Small intestine (tissue), 7 donors: ENCODE measurements at regions not wholly inside any gene's neighbourhood (a gene's known extent, or its start where the extent isn't known, plus 50 kb on each side); places are given as distances from the start of the nearest gene placed in this dataset.
A peak's percentile ranks its signal among the peaks of the same experiment; 100 is the strongest.
"Not testable (repeated sequence)": the region's sequence is repeated elsewhere in the genome, so short reads cannot be mapped to it uniquely, and the experiment has no call there.

Experiments
- DNase-seq, 2 donors: peaks; one replicate each; pipeline versions ENCODE4 v3.0.0 to v3.0.0-alpha.2; 2013
- FAIRE-seq: peaks from 2 replicates; lab custom pipeline; 2012; peaks lifted over from hg19 to GRCh38; lab: Jason Lieb, UNC
- H3K27ac ChIP-seq, 3 donors: one replicate each; pipeline ENCODE4 v1.5.1; 2013; ENCODE audit warnings: low read length in 2 of 3, mild to moderate bottlenecking in 2 of 3, control low read depth in 1 of 3, inconsistent platforms in 1 of 3, low read depth in 1 of 3, moderate library complexity in 1 of 3
- H3K27me3 ChIP-seq, 3 donors: one replicate each; pipeline ENCODE4 v1.6.1; 2013; ENCODE audit warnings: low read length in 3 of 3, inconsistent platforms in 1 of 3; ENCODE audit not compliant: control insufficient read depth in 3 of 3, insufficient read depth in 3 of 3
- H3K36me3 ChIP-seq, 3 donors: one replicate each; pipeline ENCODE4 v1.6.1; 2013; ENCODE audit warnings: low read length in 3 of 3, inconsistent platforms in 1 of 3, low read depth in 1 of 3, mild to moderate bottlenecking in 1 of 3, moderate library complexity in 1 of 3; ENCODE audit not compliant: control insufficient read depth in 3 of 3, insufficient read depth in 2 of 3
- H3K4me1 ChIP-seq, 3 donors: one replicate each; pipeline ENCODE4 v1.6.1; 2013; ENCODE audit warnings: low read length in 2 of 3, inconsistent platforms in 1 of 3, low read depth in 1 of 3, mild to moderate bottlenecking in 1 of 3, moderate library complexity in 1 of 3; ENCODE audit not compliant: control insufficient read depth in 3 of 3, insufficient read depth in 2 of 3
- H3K4me3 ChIP-seq, 3 donors: one replicate each; pipeline ENCODE4 v1.5.1; 2013; ENCODE audit warnings: low read length in 3 of 3, control low read depth in 1 of 3, inconsistent platforms in 1 of 3, low read depth in 1 of 3, mild to moderate bottlenecking in 1 of 3, moderate library complexity in 1 of 3
- H3K9me3 ChIP-seq, 2 donors: one replicate each; pipeline ENCODE4 v1.6.1; 2013; ENCODE audit warnings: low read depth in 1 of 2, low read length in 1 of 2; ENCODE audit not compliant: control insufficient read depth in 2 of 2, insufficient read depth in 1 of 2
- WGBS, 3 donors: extraction: QIAGEN DNeasy Blood & Tissue Kit; methylation state at CpG; one replicate each; pipeline ENCODE4 v1.1.7; 2013; 5-methylcytosine and 5-hydroxymethylcytosine counted together
- donor health status: healthy with polysubstance abuse.
- donor health status: control.
- donor health status: control.
- donor health status: Bipolar disorder and iron deficiency.
- donor health status: healthy.

GRCh38 chr20:50360921-50361320 lies 149.3 kb upstream of the PTPN1 start:
- H3K4me1 ChIP-seq = peaks cover 2 to 32% (median 5%) of the 10 kb centered on the region in 3 donors
- peak in 1 of 2 donors; percentile 38 for DNase-seq
- WGBS, 3 donors = 38 to 63% (median 53%) methylated on average over 8 of the region's 8 CpGs
- no peaks in the 10 kb centered on the region for H3K27me3 ChIP-seq
- no peak for FAIRE-seq
- H3K9me3 ChIP-seq = peaks cover 0 to under 1% of the 10 kb centered on the region in 2 donors
- peak overlapping the region in 1 of 3 donors; percentile 22 for H3K27ac ChIP-seq
- no peaks in the 10 kb centered on the region for H3K36me3 ChIP-seq
- no peak overlapping the region for H3K4me3 ChIP-seq

- H3K4me3 ChIP-seq, H3K27ac ChIP-seq, H3K9me3 ChIP-seq, H3K27me3 ChIP-seq, DNase-seq, FAIRE-seq, H3K36me3 ChIP-seq: not testable (repeated sequence)
- WGBS, 3 donors = 92 to 94% (median 92%) methylated on average over 3 of the region's 6 CpGs
- peaks cover 2 to 40% (median 5%) of the 10 kb centered on the region in 3 donors for H3K4me1 ChIP-seq
These were observed 148.0 kb upstream of the PTPN1 start for GRCh38 chr20:50362177-50362576.

- Histone ChIP-seq H3K27me3 (no peaks in the 10 kb centered on the region), H3K27ac (no peak overlapping the region), H3K9me3 (peaks cover 0 to 4% of the 10 kb centered on the region in 2 donors), H3K4me3 (no peak overlapping the region), H3K36me3 (no peaks in the 10 kb centered on the region), H3K4me1 (peaks cover 2 to 48% (median 11%) of the 10 kb centered on the region in 3 donors)
- WGBS, 3 donors = 56 to 68% (median 66%) methylated on average over 5 of the region's 5 CpGs
- FAIRE-seq (no peak), DNase-seq (no peak)
These were observed 147.2 kb upstream of the PTPN1 start for GRCh38 chr20:50363027-50363426.

GRCh38 chr20:50363479-50363878 lies 146.7 kb upstream of the PTPN1 start:
- no peak for DNase-seq
- Histone ChIP-seq H3K4me1 (peaks cover 2 to 53% (median 12%) of the 10 kb centered on the region in 3 donors), H3K9me3 (peaks cover 0 to 4% of the 10 kb centered on the region in 2 donors), H3K27me3 (no peaks in the 10 kb centered on the region), H3K27ac (no peak overlapping the region), H3K36me3 (no peaks in the 10 kb centered on the region), H3K4me3 (no peak overlapping the region)
- no peak for FAIRE-seq
- 71 to 88% (median 77%) methylated on average over 4 to 5 of the region's 5 CpGs for WGBS, 3 donors

- WGBS, 3 donors = 59 to 83% (median 74%) methylated on average over 6 of the region's 6 CpGs
- FAIRE-seq = no peak
These were observed 145.6 kb upstream of the PTPN1 start for GRCh38 chr20:50364542-50364941.

GRCh38 chr20:50366270-50367103 lies 143.7 kb upstream of the PTPN1 start:
- Histone ChIP-seq H3K4me3 (no peak overlapping the region), H3K27ac (peak overlapping the region; percentile 43 to 88 (median 64)), H3K27me3 (no peaks in the 10 kb centered on the region), H3K9me3 (peaks cover 0 to 4% of the 10 kb centered on the region in 2 donors), H3K4me1 (peaks cover 0 to 52% (median 10%) of the 10 kb centered on the region in 3 donors), H3K36me3 (no peaks in the 10 kb centered on the region)
- WGBS, 3 donors = 15 to 33% (median 26%) methylated on average over 7 of the region's 7 CpGs
- FAIRE-seq (no peak), DNase-seq (peak; percentile 98)

More at GRCh38 chr20:50364542-50364941, 145.6 kb upstream of the PTPN1 start:
- H3K4me3 ChIP-seq = no peak overlapping the region
- no peaks in the 10 kb centered on the region for H3K36me3 ChIP-seq
- no peak for DNase-seq
- H3K27ac ChIP-seq = no peak overlapping the region
- peaks cover 2 to 61% (median 15%) of the 10 kb centered on the region in 3 donors for H3K4me1 ChIP-seq
- no peaks in the 10 kb centered on the region for H3K27me3 ChIP-seq
- peaks cover 0 to 4% of the 10 kb centered on the region in 2 donors for H3K9me3 ChIP-seq

GRCh38 chr20:50367104-50367674 lies 143.0 kb upstream of the PTPN1 start:
- DNase-seq (no peak), FAIRE-seq (no peak)
- Histone ChIP-seq H3K9me3 (peaks cover 0 to 4% of the 10 kb centered on the region in 2 donors), H3K36me3 (no peaks in the 10 kb centered on the region), H3K27me3 (no peaks in the 10 kb centered on the region), H3K4me1 (peaks cover 2 to 57% (median 10%) of the 10 kb centered on the region in 3 donors), H3K27ac (peak overlapping the region; percentile 52 to 88 (median 64)), H3K4me3 (no peak overlapping the region)
- 29 to 46% (median 36%) methylated on average over 5 of the region's 5 CpGs for WGBS, 3 donors

- H3K36me3 ChIP-seq = no peaks in the 10 kb centered on the region
- FAIRE-seq (no peak), DNase-seq (no peak)
- H3K27me3 ChIP-seq = no peaks in the 10 kb centered on the region
- peaks cover 2 to 64% (median 14%) of the 10 kb centered on the region in 3 donors for H3K4me1 ChIP-seq
- H3K4me3 ChIP-seq = no peak overlapping the region
- peaks cover 0 to 4% of the 10 kb centered on the region in 2 donors for H3K9me3 ChIP-seq
- peak overlapping the region; percentile 23 to 88 (median 64) for H3K27ac ChIP-seq
- WGBS, 3 donors = 90 to 94% (median 92%) methylated on average over 9 of the region's 9 CpGs
These were observed 142.3 kb upstream of the PTPN1 start for GRCh38 chr20:50367739-50368375.
